Mesenchymal stem cell (in vitro differentiated cells and primary cell): ENCODE measurements at regions not wholly inside any gene's neighbourhood (a gene's known extent, or its start where the extent isn't known, plus 50 kb on each side); places are given as distances from the start of the nearest gene placed in this dataset.
A peak's percentile ranks its signal among the peaks of the same experiment; 100 is the strongest.

Source experiments
- DNase-seq: peaks from one replicate; pipeline ENCODE4 v3.0.0-alpha.2; 2013
- H2AFZ ChIP-seq: one replicate; pipeline ENCODE4 v1.6.1; 2013; ENCODE audit warnings: low read depth, mild to moderate bottlenecking, control low read depth, inconsistent platforms, low read length, moderate library complexity
- H2AK5ac ChIP-seq: 2 replicates; pipeline ENCODE4 v1.6.1; 2013; ENCODE audit warnings: low read length, moderate library complexity, mild to moderate bottlenecking, inconsistent platforms; ENCODE audit not compliant: severe bottlenecking
- H2BK120ac ChIP-seq: one replicate; pipeline ENCODE4 v1.6.1; 2013; ENCODE audit warnings: low read depth, mild to moderate bottlenecking, inconsistent platforms, low read length, moderate library complexity
- H2BK12ac ChIP-seq, 2 experiments: one replicate each; pipeline ENCODE4 v1.6.1; 2013; ENCODE audit warnings: inconsistent platforms in 2 of 2, low read length in 2 of 2, mild to moderate bottlenecking in 2 of 2, moderate library complexity in 2 of 2, control low read depth in 1 of 2
- H2BK15ac ChIP-seq: one replicate; pipeline ENCODE4 v1.6.1; 2013; ENCODE audit warnings: mild to moderate bottlenecking, low read depth, inconsistent platforms; ENCODE audit not compliant: poor library complexity, severe bottlenecking
- H2BK5ac ChIP-seq: 2 replicates; pipeline ENCODE4 v1.6.1; 2013; ENCODE audit warnings: low read depth, mild to moderate bottlenecking, low read length, control low read depth, inconsistent platforms; ENCODE audit not compliant: poor library complexity, severe bottlenecking
- H3K14ac ChIP-seq, 2 experiments: one replicate each; pipeline ENCODE4 v1.6.1; 2013; ENCODE audit warnings: inconsistent platforms in 2 of 2, low read length in 2 of 2, control low read depth in 1 of 2, mild to moderate bottlenecking in 1 of 2, moderate library complexity in 1 of 2
- H3K18ac ChIP-seq, 2 experiments: one replicate each; pipeline ENCODE4 v1.6.1; 2013; ENCODE audit warnings: inconsistent platforms in 2 of 2, low read length in 2 of 2, control low read depth in 1 of 2, low read depth in 1 of 2, mild to moderate bottlenecking in 1 of 2
- H3K23ac ChIP-seq, 2 experiments: one replicate each; pipeline ENCODE4 v1.6.1; 2013; ENCODE audit warnings: inconsistent platforms in 2 of 2, low read length in 2 of 2, mild to moderate bottlenecking in 2 of 2, moderate library complexity in 2 of 2, control low read depth in 1 of 2
- H3K27ac ChIP-seq: 2 replicates; pipeline ENCODE4 v1.5.1; 2013; ENCODE audit warnings: mild to moderate bottlenecking, moderate library complexity, low read length, control low read depth, inconsistent platforms; ENCODE audit not compliant: poor library complexity, severe bottlenecking
- H3K27me3 ChIP-seq, 2 experiments: 2 replicates each; pipeline versions ENCODE4 v1.6.1 to v1.7.0; 2013; ENCODE audit warnings: low read length in 2 of 2, mild to moderate bottlenecking in 2 of 2, moderate library complexity in 2 of 2, control low read depth in 1 of 2, inconsistent platforms in 1 of 2; ENCODE audit not compliant: control insufficient read depth in 1 of 2, insufficient read depth in 1 of 2
- H3K36me3 ChIP-seq, 2 experiments: 2 replicates each; pipeline versions ENCODE4 v1.6.1 to v1.7.0; 2013; ENCODE audit warnings: low read length in 2 of 2, control low read depth in 1 of 2, inconsistent platforms in 1 of 2, low read depth in 1 of 2, mild to moderate bottlenecking in 1 of 2; ENCODE audit not compliant: insufficient read depth in 2 of 2, control insufficient read depth in 1 of 2
- H3K4ac ChIP-seq, 2 experiments: one replicate each; pipeline ENCODE4 v1.6.1; 2013; ENCODE audit warnings: inconsistent platforms in 2 of 2, low read length in 2 of 2, mild to moderate bottlenecking in 2 of 2, moderate library complexity in 2 of 2, control low read depth in 1 of 2, low read depth in 1 of 2
- H3K4me1 ChIP-seq: 2 replicates; pipeline ENCODE4 v1.6.1; 2013; ENCODE audit warnings: low read depth, low read length, control low read depth; ENCODE audit not compliant: control insufficient read depth, insufficient read depth
- H3K4me2 ChIP-seq: 2 replicates; pipeline ENCODE4 v1.6.1; 2013; ENCODE audit warnings: low read length, mild to moderate bottlenecking, inconsistent platforms; ENCODE audit not compliant: poor library complexity, severe bottlenecking
- H3K4me3 ChIP-seq, 2 experiments: 2 replicates each; pipeline versions ENCODE4 v1.5.1 to v1.7.0; 2013; ENCODE audit warnings: low read length in 2 of 2, mild to moderate bottlenecking in 2 of 2, control low read depth in 1 of 2, low read depth in 1 of 2; ENCODE audit not compliant: insufficient read depth in 1 of 2
- H3K79me1 ChIP-seq: replicated peaks from 2 replicates; pipeline ENCODE4 v1.6.1; 2013; ENCODE audit warnings: mild to moderate bottlenecking, control low read depth, low read length, inconsistent platforms; ENCODE audit not compliant: poor library complexity, severe bottlenecking
- H3K9ac ChIP-seq: 2 replicates; pipeline ENCODE4 v1.7.0; 2013; ENCODE audit warnings: mild to moderate bottlenecking, low read length, moderate library complexity
- H3K9me3 ChIP-seq: 2 replicates; pipeline ENCODE4 v1.7.0; 2013; ENCODE audit warnings: mild to moderate bottlenecking, low read length; ENCODE audit not compliant: control insufficient read depth
- H4K8ac ChIP-seq: one replicate; pipeline ENCODE4 v1.6.1; 2013; ENCODE audit warnings: inconsistent platforms, mild to moderate bottlenecking, low read length, moderate library complexity
- H4K91ac ChIP-seq: one replicate; pipeline ENCODE4 v1.6.1; 2013; ENCODE audit warnings: mild to moderate bottlenecking, low read length, inconsistent platforms
- WGBS: methylation state at CpG from one replicate; pipeline ENCODE4 v1.1.7; 2013; ENCODE audit warnings: mixed read lengths; 5-methylcytosine and 5-hydroxymethylcytosine counted together

GRCh38 chr18:65363911-65364632 lies 386.7 kb upstream of the CDH7 start:
- H3K4ac ChIP-seq, result no peak overlapping the region
- H2AK5ac ChIP-seq, result no peak overlapping the region
- no peak overlapping the region for H2AFZ ChIP-seq
- H3K9me3 ChIP-seq, result no peaks in the 10 kb centered on the region
- H3K9ac ChIP-seq, result no peak overlapping the region
- H3K27me3 ChIP-seq, result no peaks in the 10 kb centered on the region
- H3K36me3 ChIP-seq, result no peaks in the 10 kb centered on the region
- H2BK120ac ChIP-seq, result no peak overlapping the region
- no peaks in the 10 kb centered on the region for H3K4me1 ChIP-seq
- H4K8ac ChIP-seq, result no peak overlapping the region
- H2BK5ac ChIP-seq, result no peak overlapping the region
- no peak overlapping the region for H3K18ac ChIP-seq
- no peak overlapping the region for H3K23ac ChIP-seq
- no peak overlapping the region for H3K4me3 ChIP-seq
- no peak overlapping the region for H3K4me2 ChIP-seq
- WGBS, result 80% methylated on average over 1 of the region's 4 CpGs
- H2BK15ac ChIP-seq, result no peak overlapping the region
- H3K27ac ChIP-seq, result peak overlapping the region; percentile 14
- no peaks in the 10 kb centered on the region for H3K79me1 ChIP-seq
- H3K14ac ChIP-seq, result no peak overlapping the region
- no peak overlapping the region for H2BK12ac ChIP-seq
- peak; percentile 21 for DNase-seq
- H4K91ac ChIP-seq, result no peak overlapping the region

GRCh38 chr18:65363011-65363410 lies 387.8 kb upstream of the CDH7 start:
- Histone ChIP-seq H3K14ac (no peak overlapping the region), H2AFZ (no peak overlapping the region)
- WGBS, result 87% methylated on average over 3 of the region's 3 CpGs

GRCh38 chr18:65359479-65359878 lies 391.3 kb upstream of the CDH7 start:
- Histone ChIP-seq H3K18ac (no peak overlapping the region), H3K4ac (no peak overlapping the region), H4K91ac (no peak overlapping the region), H2BK15ac (no peak overlapping the region), H3K14ac (no peak overlapping the region), H2AK5ac (no peak overlapping the region), H2BK5ac (no peak overlapping the region), H2BK120ac (no peak overlapping the region), H3K9ac (no peak overlapping the region), H2BK12ac (no peak overlapping the region), H3K27me3 (no peaks in the 10 kb centered on the region), H3K23ac (no peak overlapping the region), H2AFZ (no peak overlapping the region), H4K8ac (no peak overlapping the region), H3K9me3 (no peaks in the 10 kb centered on the region), H3K4me3 (no peak overlapping the region), H3K27ac (no peak overlapping the region), H3K4me1 (no peaks in the 10 kb centered on the region), H3K4me2 (no peak overlapping the region), H3K36me3 (no peaks in the 10 kb centered on the region), H3K79me1 (no peaks in the 10 kb centered on the region)
- WGBS, result no CpG with 5 or more reads among the region's 1 CpG
- DNase-seq, result no peak

More at GRCh38 chr18:65363011-65363410, 387.8 kb upstream of the CDH7 start:
- no peak overlapping the region for H2AK5ac ChIP-seq
- H3K4me3 ChIP-seq, result no peak overlapping the region
- no peaks in the 10 kb centered on the region for H3K27me3 ChIP-seq
- H2BK5ac ChIP-seq, result no peak overlapping the region
- H3K23ac ChIP-seq, result no peak overlapping the region
- DNase-seq, result no peak
- H2BK15ac ChIP-seq, result no peak overlapping the region
- H4K8ac ChIP-seq, result no peak overlapping the region
- H2BK12ac ChIP-seq, result no peak overlapping the region
- H3K18ac ChIP-seq, result no peak overlapping the region
- no peak overlapping the region for H3K27ac ChIP-seq
- H3K4ac ChIP-seq, result no peak overlapping the region
- H3K79me1 ChIP-seq, result no peaks in the 10 kb centered on the region
- no peaks in the 10 kb centered on the region for H3K36me3 ChIP-seq
- H3K9me3 ChIP-seq, result no peaks in the 10 kb centered on the region
- no peak overlapping the region for H4K91ac ChIP-seq
- H3K4me1 ChIP-seq, result no peaks in the 10 kb centered on the region
- H3K4me2 ChIP-seq, result no peak overlapping the region
- no peak overlapping the region for H2BK120ac ChIP-seq
- no peak overlapping the region for H3K9ac ChIP-seq

GRCh38 chr18:65358306-65358705 lies 392.5 kb upstream of the CDH7 start:
- Histone ChIP-seq H2BK15ac (no peak overlapping the region), H2BK12ac (no peak overlapping the region), H3K4me2 (no peak overlapping the region), H3K23ac (no peak overlapping the region), H3K18ac (no peak overlapping the region), H4K91ac (no peak overlapping the region), H2BK120ac (no peak overlapping the region), H3K27ac (no peak overlapping the region), H3K27me3 (no peaks in the 10 kb centered on the region), H2AK5ac (no peak overlapping the region), H3K4me1 (no peaks in the 10 kb centered on the region), H3K14ac (no peak overlapping the region), H3K9me3 (no peaks in the 10 kb centered on the region), H4K8ac (no peak overlapping the region), H3K4ac (no peak overlapping the region), H2BK5ac (no peak overlapping the region), H3K36me3 (no peaks in the 10 kb centered on the region), H3K4me3 (no peak overlapping the region), H2AFZ (no peak overlapping the region), H3K79me1 (no peaks in the 10 kb centered on the region), H3K9ac (no peak overlapping the region)
- DNase-seq, result no peak
- 89% methylated on average over 3 of the region's 3 CpGs for WGBS
